Neural cell (in vitro differentiated cells): ENCODE measurements at regions not wholly inside any gene's neighbourhood (a gene's known extent, or its start where the extent isn't known, plus 50 kb on each side); places are given as distances from the start of the nearest gene placed in this dataset.

Experiments
- CTCF ChIP-seq: fragments of 450-650 bp; IDR thresholded peaks from 2 replicates; pipeline ENCODE4 v1.5.1; 2014; ENCODE audit warnings: antibody characterized with exemption, mild to moderate bottlenecking, moderate library complexity; ENCODE audit not compliant: poor library complexity, severe bottlenecking
- EP300 ChIP-seq: fragments of 450-650 bp; conservative IDR thresholded peaks from 2 replicates; pipeline ENCODE4 v1.6.1; 2014; ENCODE audit warnings: antibody characterized with exemption, mild to moderate bottlenecking, moderate library complexity; ENCODE audit not compliant: poor library complexity, severe bottlenecking
- EZH2 ChIP-seq: fragments of 200-600, 300-800 bp; shearing (Covaris generic), sonication (generic); IDR thresholded peaks from 2 replicates; pipeline ENCODE4 v1.6.1; 2014; ENCODE audit warnings: antibody characterized with exemption, low read length, borderline replicate concordance, mild to moderate bottlenecking; ENCODE audit not compliant: insufficient read depth, poor library complexity, severe bottlenecking
- MXI1 ChIP-seq: fragments of 450-650 bp; conservative IDR thresholded peaks from 2 replicates; pipeline ENCODE4 v1.6.1; 2014; ENCODE audit warnings: antibody characterized with exemption, mild to moderate bottlenecking; ENCODE audit not compliant: poor library complexity, severe bottlenecking
- POLR2AphosphoS5 ChIP-seq: IDR thresholded peaks from 2 replicates; pipeline ENCODE4 v1.6.1; 2012
- RAD21 ChIP-seq: fragments of 450-650 bp; conservative IDR thresholded peaks from 2 replicates; pipeline ENCODE4 v1.6.1; 2014; ENCODE audit warnings: antibody characterized with exemption, mild to moderate bottlenecking, moderate library complexity
- REST ChIP-seq: IDR thresholded peaks from 2 replicates; pipeline ENCODE4 v1.6.1; 2012; ENCODE audit warnings: borderline replicate concordance
- SMC3 ChIP-seq: fragments of 450-650 bp; conservative IDR thresholded peaks from 2 replicates; pipeline ENCODE4 v1.6.1; 2014; ENCODE audit warnings: antibody characterized with exemption, mild to moderate bottlenecking, moderate library complexity; ENCODE audit not compliant: poor library complexity
- TAF1 ChIP-seq: IDR thresholded peaks from 2 replicates; pipeline ENCODE4 v1.6.1; 2012; ENCODE audit warnings: low read depth

GRCh38 chr17:36730095-36730808 is 128.9 kb downstream of the MRM1 start:
- TF ChIP-seq CTCF (no peak), EZH2 (no peak), EP300 (no peak), TAF1 (no peak), POLR2AphosphoS5 (no peak), RAD21 (no peak), SMC3 (no peak), REST (no peak), MXI1 (no peak)
